SKM-1 (cell line): ENCODE measurements at regions not wholly inside any gene's neighbourhood (a gene's known extent, or its start where the extent isn't known, plus 50 kb on each side); places are given as distances from the start of the nearest gene placed in this dataset.

Experiments used
- DNase-seq: peaks from one replicate; lab custom pipeline; 2025; ENCODE audit not compliant: unreplicated experiment; lab: John Stamatoyannopoulos, UW

DNA sequence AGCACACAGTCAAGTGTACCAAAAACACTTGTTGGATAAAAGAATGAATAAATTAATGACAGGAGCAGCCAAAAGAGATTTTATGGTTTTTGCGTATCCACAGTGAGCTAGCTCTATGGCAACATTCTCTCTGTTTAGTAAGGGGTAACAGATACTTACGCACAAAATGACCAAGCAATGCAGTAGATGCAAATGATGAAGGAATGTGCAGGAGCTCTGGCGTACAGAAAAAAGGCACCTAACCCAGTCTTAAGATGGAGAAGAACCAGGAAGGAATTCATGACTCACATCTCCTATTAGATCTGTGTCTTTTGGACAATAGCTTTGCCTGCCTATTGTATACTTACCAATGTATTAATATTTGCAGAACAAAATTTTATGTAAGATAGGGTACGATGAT, 191.9 kb upstream of the PREP start:
- no peak for DNase-seq

DNA sequence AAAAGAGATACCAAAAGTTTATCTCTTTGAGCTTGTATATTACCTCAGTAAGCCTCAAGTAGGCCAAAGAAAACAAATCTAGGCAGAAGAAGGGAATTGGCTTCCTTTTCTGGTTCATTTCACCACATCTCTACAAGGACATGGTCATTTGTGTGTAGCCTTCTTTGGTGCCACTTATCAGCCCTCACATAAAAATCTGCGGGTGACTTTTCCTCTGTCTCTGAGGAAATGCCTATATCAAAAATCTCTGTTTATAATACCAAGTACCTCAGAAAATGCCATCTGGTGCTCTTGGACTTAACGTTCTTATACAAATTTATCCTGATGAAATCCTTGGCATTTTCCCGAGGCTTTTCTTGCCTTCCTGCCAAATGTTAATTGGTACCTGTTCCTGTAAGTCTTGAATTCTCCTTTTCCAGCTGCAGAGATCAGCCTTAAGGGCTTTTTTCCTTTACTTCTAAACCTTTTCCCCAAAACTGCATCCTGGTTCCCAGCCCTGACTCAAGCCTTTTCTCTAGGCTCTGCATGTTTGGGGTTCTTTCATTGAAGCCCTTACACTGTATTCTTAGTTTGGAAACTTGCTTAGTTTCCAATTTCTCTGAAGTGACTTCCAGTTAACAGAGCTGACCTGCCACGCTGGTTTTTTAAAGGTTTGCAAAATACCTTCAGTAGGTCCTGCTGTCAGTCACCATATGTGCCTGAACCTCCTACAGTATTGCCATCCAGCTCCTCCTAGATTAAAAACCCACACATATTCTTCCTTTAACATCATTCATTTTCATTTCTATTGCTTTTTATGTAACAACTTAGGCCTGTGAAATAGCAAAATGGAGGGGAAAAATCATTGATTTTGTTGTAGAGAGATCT, 191.2 kb upstream of the PREP start:
- no peak for DNase-seq

DNA sequence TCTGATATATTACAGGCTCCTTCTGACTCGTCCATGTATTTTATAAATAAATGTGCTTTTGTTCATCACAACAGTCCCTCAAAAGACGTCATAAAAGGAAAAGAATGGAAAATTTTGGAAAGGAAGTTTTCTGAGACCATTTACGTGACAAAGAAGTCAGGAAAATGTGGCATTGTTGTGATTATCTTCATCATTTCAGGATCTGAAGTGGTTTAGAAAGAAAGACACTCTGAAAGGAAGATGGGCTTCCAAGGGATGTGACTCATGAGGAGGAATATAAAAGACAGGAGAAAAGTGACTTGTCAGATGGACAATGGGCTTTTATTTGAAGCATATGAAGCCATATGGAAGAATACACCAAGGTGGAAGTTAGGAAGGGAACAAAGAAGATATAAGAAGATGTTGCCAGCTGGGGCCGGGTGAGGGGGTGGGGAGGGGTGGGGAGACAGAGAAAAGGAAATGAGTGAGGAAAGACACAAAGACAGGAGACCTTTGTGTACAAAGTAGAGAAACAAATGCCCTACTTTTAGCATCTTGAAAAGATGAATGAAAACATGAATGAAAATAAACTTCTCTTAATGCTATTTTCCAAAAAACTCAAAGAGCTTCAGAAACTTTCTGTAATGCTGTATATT, 190.3 kb upstream of the PREP start:
- no peak for DNase-seq

DNA sequence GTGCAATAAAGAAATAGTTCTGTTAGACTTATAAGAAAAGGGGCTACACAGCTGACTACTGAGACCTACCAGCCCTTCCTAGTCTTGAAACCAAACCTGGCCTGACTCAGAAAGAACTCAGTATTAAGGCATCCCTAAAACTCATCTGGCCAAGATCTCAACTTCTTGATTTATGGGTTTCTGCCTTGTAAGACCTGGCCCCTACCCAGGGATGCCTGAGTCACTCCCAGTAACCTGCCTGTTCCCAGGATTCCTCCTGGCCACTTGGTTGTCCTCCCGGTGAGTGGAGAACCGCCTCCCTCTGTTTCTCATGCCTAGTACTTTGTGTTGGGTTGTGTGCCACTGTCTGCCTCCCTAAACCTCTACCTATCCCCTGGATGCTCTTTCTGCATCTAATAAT, 189.4 kb upstream of the PREP start:
- no peak for DNase-seq

DNA sequence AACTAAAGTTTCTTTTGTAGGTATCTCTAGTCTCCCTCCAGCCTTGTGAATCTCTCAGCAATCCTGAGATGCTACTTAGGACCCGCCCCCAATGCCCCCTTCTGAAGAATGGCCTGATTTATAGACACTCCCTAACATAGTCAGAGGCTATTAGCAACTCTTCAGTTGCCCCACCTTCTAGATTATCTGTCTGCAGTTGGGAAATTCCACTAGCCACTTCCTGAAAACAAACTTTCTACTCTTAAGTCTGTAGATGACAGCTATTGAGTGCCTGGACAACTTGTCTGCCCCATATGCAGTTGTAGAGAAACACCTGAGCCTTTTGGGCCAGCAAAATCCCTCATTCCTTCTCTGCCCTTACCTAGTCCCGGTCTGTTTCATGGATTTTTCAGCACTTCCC, 188.2 kb upstream of the PREP start:
- DNase-seq: peak; percentile 70

DNA sequence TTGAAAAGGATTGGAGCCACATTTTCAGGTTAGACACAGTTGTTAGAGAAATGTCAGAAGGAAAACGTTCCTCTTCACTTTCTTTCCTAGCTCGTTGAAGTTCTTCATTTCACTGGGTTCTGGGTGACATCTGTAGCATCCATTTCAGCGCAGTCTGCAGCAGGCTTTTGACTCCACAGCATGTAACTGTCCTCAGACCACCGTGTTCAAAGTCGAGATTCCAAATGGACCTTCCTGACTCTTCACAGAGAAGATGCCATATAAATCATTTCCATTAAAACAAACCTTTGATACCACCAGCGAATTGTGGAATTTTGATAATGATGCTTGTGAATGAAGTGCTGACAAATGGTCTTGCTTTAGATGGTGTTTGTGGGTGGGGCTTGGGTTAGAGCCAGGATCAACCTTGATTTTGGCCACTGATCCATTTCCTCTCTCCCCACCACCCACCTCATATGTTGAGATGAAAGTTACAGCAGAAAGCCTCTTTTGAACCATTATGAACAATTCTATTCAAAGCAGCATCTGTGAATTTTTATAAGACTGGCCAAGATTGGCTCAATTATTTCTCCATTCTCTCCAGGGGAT, 185.3 kb upstream of the PREP start:
- no peak for DNase-seq

DNA sequence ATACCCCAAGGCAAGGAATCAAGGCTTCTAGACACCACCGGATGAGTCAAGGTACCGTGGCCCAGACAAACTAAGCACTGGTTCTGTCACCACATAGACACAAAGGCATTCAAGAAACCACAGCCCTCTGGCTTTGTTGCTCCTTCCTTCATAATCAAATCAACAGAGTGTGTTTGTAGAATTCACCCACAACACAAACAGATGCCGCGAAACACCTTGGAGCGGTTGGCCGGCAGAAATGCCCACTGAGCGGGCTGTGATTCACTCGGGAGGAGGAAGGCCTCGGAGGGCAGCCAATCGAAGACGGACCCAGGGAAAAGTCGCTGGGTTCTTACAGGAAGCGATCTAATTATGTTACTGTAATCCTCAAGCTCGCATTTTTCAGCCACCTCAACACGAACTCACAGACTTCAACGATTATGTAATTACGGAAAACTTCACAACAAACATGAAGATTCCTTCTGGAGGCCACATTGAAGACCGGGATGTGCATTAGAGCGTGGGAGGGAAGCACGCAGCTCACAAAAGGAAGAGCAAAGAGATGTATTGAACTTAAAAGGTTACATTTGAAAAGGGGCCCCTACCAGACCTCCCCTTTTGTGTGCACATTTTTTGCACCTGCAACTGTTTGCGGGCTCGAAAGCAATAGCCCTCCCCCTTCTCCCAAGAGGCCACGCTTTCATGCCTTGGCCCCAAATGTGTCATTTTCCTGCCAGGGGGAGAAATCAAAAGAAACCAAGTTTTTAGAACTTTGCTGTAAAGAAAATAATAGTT, 184.7 kb upstream of the PREP start:
- DNase-seq: no peak

DNA sequence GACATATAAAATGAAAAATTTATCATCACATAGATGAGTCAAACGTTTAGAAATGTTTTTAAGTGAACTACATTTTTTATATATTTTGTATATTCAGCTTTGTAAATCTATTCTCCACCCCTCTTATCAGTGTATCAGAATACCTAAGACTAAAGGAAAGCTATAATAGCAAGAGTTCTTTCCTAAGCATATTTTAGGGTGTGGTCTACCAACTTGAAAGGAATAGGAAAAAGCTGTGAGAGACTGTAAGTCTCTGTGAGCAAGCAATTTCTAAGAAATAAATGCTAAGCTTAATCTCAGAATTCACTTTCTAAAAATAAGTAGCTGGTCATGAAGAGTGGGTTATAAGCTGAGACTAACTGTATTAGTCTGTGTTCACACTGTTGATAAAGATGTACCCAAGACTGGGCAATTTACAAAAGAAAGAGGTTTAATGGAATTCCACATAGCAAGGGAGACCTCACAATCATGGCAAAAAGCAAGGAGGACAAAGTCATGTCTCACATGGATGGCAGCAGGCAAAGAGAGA, 175.4 kb upstream of the PREP start:
- DNase-seq: no peak

DNA sequence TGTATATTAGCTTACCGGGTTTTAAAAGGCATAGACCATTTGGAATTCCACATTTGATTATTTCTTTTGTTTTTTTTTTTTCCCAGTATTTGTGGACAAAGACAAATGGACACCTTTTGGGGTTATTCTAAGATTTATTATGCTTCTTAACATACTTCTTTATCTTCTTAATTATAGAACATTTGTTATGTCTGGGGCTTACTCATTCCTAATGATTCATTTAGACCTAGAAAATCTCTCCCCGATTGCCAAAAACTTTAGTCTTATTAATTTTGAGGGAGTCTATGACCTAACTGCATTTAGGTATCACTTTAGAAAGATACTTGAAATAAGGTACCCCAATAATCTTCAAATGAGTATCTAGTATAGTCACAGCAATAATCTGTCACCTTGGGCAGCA, 170.7 kb upstream of the PREP start:
- DNase-seq: no peak

DNA sequence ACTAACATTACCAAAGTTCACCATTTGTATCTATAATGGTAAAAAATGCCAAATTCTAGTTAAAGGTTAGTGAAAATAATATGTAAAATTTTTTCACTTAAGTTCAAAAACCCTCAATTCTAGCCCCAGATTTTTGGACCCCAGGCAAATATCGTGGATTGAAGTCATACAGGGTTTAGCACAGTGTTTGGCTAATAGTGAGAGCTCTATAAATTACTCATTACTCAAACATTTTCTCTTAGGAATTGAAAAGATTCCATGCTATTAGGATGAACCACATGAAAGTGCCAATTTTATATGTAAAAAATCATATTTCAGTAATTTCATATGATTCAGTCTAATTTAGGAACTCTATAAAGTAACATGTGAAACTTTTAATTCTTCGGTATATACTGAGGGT, 170.3 kb upstream of the PREP start:
- DNase-seq: no peak

DNA sequence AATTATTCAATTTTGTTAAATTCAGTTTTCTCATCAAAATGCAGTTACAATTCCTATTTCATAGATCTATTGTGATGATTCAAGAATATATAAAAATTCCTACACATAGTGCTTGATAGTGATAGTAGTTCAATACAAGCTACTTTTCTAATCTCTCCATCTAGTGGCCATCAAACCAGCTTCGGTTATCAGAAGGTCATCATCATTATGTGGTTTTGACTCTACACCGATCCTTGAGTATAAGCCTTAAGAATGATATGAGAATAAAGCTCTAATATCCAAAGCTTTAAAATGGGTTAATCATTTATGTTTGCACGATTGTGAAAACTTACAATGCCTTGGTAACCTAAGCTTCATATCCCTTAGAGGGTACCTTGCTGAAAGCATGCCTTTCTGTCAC, 167.5 kb upstream of the PREP start:
- DNase-seq: no peak

DNA sequence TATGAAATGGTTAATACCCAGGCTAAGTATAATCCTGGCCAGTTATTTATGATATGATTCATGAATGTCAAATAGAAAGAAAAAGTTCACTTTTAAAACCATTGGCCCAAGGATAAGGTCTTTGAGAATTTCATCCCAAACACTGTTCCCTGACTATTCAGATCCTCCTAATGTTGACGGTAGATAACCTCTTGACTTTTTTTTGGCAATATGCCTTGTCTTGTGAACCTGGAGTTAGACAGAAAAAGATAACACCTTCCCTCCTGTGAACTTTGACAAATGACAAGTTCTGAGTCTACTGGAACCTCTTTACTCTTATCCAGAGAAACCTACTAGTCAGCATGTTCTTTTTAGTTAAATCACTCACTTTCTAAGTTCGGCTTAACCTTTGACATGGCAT, 166.8 kb upstream of the PREP start:
- no peak for DNase-seq

DNA sequence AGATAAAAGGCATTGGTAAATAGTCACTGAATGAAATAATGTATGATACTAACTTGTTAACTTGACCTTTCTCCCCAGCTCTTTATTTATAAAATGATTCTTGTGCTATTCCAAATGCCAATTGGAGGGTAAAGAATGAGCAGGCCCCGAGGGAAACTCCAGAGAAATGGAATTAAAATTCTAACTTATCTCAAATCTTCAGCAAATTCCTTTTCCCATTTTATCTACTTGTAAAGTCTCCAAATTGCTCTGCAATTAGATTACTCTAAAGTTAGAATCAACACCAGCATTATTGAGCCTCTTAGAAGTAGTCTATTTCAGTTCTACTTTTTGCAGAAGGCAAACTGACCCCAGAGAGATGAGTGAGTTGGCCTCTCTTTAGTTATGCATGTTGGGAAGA, 165.9 kb upstream of the PREP start:
- no peak for DNase-seq

DNA sequence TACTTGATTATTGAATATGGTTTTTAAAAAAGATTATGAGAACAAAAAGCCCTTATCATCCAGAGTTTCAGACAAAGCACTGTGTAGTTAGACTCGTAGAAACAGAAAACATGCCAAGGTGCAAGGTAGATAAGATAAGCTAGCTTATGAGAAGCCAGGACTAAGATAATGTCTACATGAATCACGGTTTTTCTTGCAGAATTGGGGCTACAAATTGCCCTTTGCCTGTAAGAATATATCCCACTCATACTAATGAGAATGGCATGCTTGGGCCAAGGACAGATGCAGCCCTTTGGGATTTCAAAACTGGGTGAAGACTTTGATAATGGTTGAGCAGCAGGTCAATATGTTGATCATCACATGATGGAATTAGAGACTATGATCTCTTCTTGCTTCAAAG, 165.3 kb upstream of the PREP start:
- DNase-seq: no peak

DNA sequence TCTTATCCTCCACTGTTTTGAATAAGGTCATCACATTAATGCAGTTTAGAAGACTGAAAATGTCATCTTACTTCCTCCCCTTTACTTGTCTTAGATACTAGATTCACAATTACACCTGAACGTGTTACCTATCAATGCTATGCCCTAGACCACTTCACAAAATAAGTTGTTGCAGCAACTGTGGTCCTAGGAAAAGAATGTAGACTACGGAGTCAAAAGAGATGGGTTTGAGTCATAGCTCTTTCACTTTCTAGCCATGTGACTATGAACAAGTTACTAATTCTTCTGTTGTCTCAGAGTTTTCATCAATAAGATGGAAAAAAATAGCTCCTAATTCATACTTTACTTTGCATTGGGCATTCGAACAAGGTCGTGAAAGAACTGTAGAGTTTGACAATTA, 164.3 kb upstream of the PREP start:
- no peak for DNase-seq

DNA sequence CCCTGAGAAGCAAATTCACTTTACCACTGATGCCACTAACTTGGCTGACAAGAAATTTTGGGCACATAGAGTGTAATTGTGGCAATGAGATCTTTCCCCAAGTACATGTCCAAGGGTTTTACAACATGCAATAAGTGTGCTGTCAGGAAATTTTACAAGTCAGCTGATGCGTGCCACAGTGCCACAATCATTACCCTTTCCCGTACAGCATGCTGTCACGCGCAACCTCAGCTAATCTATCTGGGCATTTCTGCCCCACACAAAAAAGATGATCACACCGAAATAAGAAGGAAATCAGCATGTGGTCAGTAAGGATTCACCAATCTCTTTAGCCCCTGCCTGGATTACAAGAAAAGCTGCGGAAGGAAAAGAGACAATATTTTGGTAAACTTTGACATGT, 163.6 kb upstream of the PREP start:
- no peak for DNase-seq

DNA sequence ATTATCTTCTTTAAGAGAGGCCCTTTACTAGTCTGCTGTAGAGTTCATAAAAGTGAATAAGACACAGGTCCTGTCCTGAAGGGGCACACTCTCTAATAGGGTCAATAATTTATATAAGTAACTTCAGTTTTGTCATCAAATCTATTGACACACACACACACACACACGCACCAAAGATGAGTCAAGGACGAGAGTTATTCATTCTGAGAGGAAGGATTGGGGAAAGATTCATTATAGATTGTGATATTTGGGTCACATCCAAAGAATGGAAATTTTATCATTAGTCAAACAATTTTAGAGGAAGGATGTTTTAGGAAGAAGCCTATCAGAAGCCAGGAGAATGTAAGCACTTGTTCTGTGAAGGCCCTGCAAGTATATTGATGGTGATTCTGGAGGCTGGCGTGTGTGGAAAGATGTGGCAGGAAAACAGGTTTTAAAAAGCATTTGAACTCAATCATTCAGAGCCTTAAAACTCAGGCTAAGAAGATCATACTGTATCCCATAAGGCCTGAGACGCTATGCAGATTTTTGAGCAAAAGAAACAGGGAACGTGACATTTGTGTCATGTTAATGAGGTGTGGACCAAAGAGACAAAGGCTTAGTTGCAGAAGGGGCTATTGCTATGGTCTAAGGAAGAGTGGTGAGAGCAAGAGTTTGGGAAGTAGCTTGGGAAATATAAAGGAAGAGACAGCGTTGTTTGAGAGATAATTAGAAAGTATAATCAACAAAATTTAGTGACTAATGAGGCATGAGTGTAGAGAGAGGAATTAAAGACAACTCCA, 161.4 kb upstream of the PREP start:
- DNase-seq: no peak

DNA sequence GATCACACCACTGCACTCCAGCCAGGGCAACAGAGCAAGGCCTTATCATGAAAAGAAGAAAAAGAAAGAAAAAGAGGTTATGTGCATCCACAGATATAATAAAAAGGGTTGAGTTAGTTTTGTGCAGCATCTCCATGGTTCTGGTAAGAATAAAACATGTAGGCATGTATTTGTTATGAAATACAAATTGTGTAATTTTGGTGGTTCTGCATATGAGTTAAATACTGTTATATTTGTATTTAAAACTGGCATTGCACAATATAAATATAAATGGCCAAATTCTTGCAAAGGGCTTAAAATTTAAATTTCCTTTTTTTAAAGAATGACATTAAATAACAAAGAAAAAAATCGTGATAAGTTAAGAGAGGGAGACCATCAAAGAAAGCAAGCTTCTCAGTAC, 159.1 kb upstream of the PREP start:
- DNase-seq: no peak

DNA sequence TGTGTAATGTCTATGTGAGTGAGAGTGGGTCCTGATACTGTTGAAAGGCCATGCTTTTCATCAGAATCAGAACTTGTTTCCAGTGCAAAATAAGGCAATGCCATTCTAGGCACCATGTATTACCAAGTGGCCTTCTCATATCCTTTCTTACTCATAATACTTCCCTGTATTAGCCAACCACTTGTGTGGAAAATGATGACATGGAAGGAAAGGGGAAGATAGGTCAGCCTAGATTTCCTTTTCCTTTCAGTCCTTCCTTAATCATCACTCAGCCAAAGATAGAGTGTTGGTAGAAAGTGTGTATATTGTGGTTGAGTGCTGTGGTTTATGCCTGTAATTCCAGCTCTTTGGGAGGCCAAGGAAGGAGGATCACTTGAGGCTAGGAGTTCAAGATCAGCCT, 158.6 kb upstream of the PREP start:
- no peak for DNase-seq

DNA sequence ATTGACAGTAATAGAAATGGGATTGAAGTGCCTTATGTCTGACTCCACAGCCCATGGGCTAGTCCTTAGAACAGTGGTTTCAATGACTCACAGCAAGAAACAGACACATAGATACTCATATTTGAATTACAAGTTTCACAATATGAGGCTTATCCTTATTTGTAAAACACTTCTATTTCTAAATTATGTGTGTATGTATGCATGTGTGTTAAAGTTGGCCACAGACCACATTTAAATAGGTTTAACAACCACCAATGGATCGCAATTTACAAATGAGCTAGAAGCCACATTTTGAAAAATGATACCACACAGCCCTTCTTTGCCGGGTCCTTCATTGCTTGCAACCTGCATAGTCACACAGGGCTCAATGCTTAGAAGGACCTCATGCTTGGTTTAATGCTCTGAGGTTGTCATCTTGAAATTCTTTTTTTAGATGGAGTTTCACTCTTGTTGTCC, 157.8 kb upstream of the PREP start:
- DNase-seq: no peak

DNA sequence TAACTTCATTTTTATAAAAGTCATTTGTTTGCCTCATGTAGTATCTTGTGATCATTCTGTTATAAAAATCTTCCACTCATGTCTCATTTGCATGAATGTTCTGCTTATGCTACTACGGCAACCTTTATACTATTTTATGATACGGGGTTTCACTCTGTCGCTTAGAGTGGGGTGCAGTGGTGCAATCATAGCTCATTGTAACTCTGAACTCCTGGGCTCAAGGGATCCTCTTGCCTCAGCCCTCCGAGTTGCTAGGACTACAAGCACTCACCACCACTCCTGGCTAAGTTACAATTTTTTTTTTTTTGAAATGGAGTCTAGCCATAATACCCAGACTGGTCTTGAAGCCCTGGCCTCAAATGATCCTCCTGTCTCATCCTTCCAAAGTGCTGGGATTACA, 154.4 kb upstream of the PREP start:
- no peak for DNase-seq
